Fibroblast of peridontal ligament (primary cell): ENCODE measurements at regions not wholly inside any gene's neighbourhood (a gene's known extent, or its start where the extent isn't known, plus 50 kb on each side); places are given as distances from the start of the nearest gene placed in this dataset.

Experiments used
- DNase-seq: peaks from one replicate; pipeline ENCODE4 v3.0.0-alpha.2; 2010; ENCODE audit errors: extremely low read depth

GRCh38 chr2:120991441-120991840 lies 255.8 kb downstream of the GLI2 start:
- DNase-seq: no peak

DNA sequence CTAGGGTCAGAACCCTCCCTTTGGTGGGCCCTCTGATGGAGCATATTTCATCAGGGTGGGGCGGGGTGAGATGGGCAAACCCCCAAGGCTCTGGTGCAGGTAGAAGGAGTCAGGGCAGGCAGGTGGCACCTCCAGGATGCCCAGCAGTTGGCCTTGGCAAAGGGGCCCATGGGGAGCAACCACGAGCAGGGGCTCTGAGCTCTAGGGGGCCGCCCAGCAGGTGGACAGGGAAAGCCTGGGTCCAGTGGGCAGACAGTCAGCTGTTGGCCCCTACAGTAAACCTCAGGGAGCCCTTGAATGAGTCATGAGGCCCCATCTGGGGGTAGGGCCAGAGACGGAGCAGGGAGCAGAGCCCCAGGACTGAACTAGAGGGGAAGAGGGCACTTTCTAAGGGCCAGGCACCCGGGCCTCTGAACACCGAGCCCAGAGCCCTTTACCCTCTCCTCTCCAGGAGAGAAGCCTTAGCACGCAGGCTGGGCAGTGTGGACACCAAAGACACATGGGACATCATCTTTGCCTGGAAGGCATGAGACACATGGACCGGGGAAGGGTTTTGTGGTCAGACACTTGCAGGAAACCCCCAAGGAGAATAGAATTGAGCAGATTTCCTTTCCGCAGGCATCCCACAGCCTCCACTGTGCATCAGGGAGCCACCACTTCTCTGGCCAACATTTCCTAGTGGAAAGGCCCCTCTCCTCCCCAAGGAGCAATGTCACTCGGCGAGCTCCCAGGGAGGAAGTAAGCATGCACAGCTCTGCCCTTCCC lies 257.3 kb downstream of the GLI2 start:
- DNase-seq: no peak

DNA sequence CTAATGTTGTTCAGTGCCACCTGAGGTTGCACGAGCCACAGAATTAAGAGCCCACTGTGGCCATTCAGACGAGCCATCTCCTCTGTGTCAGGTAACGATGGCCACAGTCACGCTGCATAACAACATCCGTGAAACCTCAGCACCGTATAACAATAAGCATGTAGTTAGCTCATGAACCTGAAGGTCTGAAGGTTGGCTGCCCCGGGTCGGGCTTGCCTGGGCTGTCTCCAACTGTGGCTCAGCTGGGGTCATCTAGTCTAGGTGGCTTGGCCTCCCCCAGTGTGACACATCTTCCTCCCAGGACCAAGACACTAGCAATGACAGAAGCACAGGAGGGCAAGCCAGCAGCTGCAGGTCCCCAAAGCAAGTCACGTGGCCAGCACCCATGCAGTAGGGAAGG lies 258.0 kb downstream of the GLI2 start:
- no peak for DNase-seq

DNA sequence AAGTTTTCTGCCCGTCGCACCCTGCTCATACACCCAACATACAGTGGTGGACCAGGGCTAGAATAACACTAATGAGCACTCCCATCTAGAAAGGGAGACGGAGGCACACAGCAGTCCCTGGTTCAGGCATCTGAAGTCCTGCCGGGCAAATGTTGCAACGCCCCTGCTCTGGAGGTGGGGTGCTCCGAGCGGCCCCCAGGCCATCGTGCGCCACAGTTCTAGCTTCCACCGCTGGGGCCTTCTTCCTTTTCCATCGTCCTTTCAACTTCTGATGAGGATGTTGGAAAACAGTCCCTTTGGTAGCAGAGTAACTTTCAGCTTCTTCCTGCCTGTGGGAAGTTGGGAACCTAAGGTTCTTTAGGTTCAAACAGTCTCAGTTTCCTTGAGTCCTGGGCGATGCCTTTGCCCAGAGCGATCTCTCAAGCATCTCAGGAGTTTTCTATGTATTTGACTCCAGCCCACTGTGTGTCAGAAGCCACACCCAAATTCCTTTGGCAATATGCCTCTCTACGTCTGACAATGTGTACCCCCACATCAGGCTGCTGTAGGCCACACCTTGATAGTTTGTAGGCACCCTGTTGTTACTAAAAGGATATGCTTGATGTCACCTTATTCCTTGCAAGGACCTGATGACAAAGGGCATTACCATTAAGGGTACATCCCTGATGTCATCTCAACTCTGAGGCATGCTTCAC lies 258.8 kb downstream of the GLI2 start:
- no peak for DNase-seq

- DNase-seq: no peak
These were observed 259.5 kb downstream of the GLI2 start for GRCh38 chr2:120995152-120995551.

DNA sequence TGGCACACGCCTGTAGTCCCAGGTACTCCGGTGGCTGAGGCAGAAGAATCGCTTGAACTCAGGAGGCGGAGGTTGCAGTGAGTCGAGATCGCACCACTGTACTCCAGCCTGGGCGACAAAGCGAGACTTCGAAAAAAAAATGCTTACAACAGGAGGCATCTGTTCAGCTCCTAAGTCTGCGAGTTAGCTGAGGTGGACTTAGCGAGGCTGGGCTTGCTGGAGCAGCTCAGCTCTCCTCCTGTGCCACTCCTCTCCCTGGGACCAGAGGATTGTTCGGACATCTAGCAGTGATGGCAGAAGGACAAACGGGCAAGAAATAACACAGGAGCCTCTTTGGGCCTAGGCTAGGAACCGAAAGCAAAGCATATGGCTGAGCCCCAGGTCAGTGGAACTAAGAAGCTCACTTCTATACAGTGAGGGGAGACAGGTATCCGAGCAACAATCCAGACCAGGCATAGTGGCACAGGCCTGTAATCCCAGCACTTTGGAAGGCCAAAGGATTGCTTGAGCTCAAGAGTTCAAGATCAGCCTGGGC lies 260.1 kb downstream of the GLI2 start:
- DNase-seq: no peak

GRCh38 chr2:120999377-121000097 lies 263.9 kb downstream of the GLI2 start:
- DNase-seq: no peak

DNA sequence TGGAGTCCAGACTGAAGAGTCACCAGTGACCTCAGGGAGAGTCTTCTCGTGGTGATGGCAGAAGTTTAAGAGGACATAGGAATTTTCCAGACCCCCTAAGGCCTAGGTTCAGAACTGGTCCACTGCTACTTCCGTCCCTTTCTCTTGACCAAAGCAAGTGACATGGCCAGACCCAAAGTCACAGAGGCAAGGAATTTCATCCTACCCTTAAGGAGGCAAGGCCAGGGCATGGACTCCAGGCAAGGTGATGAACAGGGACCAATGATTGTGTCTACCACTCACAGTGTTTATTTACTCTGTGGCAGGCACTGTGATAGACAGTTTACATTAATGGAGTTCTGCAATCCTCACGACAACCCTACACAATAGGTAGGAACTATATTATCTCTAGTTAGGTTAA lies 265.1 kb downstream of the GLI2 start:
- DNase-seq: no peak

DNA sequence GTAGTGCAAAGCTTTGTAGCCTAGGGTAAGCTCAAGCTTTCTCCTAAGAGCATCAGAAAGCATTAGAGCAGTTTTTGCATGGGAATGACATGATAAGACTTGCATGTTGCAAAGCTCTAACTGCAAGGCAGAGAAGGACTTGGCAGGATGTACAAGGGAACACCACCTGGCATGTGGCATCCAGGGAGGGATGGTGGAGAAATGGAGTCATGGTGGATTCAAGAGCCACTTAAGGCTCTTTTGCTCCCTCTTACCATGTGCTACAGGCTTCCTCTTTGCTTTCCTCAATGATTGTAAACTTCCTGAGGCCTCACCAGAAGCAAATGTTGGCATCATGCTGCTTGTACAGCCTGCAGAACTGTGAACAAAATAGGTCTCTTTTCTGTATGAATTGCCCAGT lies 266.0 kb downstream of the GLI2 start:
- DNase-seq: no peak

DNA sequence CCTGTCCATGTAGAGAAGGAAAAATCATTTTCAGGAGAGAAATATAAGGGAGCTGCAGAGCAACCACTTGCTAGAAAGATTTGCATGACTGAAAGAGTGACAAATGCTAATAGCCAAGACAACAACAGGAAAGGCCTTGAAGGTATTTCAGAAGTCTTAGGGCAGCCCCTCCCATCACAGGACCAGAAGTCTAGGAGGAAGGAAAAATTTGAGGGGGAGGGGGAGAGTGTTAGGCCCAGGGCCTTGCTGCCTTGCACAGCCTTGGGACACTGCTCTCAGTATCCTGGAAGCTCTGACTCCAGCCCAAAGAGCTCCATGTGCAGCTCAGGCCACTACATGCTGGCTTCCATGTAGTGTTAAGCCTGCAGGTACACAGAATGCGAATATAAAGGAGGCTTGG lies 266.9 kb downstream of the GLI2 start:
- no peak for DNase-seq

DNA sequence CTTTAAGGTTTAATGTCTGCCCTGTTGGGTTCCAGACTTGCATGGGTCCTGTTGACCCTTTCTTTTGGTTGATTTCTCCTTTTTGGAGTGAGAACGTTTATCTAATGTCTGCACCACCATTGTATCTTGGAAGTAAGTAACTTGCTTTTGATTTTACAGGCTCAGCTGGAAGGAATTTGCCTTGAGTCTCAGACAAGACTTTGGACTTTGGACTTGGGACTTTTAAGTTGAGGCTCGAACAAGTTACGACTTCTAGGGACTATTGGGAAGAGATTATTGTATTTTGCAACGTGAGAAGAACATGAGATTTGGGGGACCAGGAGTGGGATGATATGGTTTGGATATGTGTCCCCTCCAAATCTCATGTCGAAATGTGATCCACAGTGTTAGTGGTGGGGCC lies 267.7 kb downstream of the GLI2 start:
- DNase-seq: no peak

GRCh38 chr2:121004359-121004758 lies 268.7 kb downstream of the GLI2 start:
- DNase-seq: no peak

GRCh38 chr2:121004950-121005349 lies 269.3 kb downstream of the GLI2 start:
- DNase-seq: no peak

DNA sequence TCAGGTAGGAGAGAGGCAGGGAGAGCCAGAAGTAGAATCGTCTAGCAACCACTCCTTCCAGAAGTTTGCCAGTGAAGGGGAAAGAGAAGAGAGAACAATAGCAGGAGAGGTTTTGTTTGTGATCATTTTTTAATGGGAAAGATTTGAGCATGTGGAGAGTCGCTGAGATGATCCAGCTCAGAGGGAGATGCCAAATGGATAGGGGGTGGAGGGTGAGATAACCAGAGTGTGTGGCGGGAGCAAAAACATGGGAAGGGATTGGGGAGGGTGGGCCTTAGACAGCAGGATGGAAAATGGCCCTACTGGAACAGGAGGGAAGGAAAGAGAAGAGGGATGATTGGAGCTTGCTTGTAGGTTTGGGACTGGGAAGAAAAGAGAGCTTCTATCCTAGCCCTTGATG lies 269.8 kb downstream of the GLI2 start:
- DNase-seq: no peak

GRCh38 chr2:121006743-121007489 lies 271.2 kb downstream of the GLI2 start:
- no peak for DNase-seq

- no peak for DNase-seq
These were observed 271.8 kb downstream of the GLI2 start for GRCh38 chr2:121007490-121007853.

GRCh38 chr2:121008975-121009374 lies 273.3 kb downstream of the GLI2 start:
- DNase-seq: no peak

DNA sequence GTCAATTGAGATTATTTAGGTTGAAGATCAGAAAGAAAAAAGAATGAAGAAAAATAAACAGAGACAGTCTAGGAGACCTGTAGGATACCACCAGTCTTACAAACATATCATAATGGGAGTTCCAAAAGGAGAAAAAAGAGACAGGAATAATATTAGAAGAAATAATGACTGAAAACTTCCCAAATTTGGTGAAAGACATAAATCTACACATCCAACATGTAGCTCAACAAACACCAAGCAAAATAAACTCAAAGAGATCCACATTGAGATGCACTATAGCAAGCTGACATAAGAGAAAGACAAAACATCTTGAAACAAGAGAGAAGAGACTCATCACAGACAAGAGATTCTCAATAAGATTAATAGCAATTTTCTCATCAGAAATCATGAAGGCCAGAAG lies 274.0 kb downstream of the TFCP2L1 start:
- no peak for DNase-seq

GRCh38 chr2:121014876-121015275 lies 270.1 kb downstream of the TFCP2L1 start:
- DNase-seq: no peak

DNA sequence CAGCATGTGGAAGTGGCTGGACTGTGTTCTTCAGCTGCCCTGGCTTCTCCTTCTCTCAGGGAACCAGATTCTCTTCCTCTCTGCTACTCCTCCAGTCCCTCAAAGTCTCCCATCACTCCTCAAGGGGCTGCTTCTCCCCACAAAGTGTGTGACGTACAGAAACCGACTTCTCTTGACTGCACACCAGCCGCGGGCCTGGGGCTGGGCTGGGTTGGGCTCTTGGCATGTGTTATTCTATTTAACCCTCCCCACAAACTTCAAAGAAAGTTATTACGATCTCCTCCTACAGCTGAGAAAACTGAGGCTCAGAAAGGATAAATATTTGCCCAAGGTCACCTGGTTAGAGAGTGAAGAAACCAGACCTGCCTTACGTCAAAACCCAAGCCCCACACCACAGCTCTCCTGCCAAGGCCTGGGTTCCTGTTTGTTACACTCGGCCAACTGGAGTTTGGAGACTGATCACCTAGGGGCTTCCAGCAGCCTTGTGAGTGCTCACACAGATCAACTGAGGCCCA lies 269.0 kb downstream of the TFCP2L1 start:
- no peak for DNase-seq

DNA sequence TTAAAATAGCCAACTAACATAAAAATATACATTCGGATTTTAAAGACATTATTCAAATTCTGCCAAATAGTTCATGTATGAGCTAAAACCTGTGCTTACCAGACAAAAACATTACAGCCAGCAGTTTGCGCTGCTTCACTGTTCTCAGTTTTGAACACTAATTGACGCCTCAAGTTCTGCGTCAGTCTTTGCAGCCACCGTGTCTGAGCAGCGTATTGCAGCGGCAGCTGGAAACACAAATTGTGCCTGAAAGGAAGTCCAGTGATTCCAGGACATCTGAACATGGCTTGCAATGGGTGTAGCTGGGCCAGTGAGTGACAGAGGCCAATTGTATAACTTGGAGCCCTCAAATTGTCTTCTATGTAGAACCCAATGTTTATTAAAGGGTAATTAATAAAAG lies 267.6 kb downstream of the TFCP2L1 start:
- DNase-seq: no peak
